ENCODE measurements at regions not wholly inside any gene's neighbourhood (a gene's known extent, or its start where the extent isn't known, plus 50 kb on each side); places are given as distances from the start of the nearest gene placed in this dataset.
"Not testable (repeated sequence)": the region's sequence is repeated elsewhere in the genome, so short reads cannot be mapped to it uniquely, and the experiment has no call there.

GRCh38 chr18:14460364-14460763 lies 83.0 kb downstream of the POTEC start:
- DNase-seq (ENCODE audit: low spot score): not testable (repeated sequence)

- not testable (repeated sequence) for DNase-seq (ENCODE audit: low spot score)
Measured at GRCh38 chr18:14459826-14460225, 83.6 kb downstream of the POTEC start.

GRCh38 chr18:14458009-14458945 lies 85.1 kb downstream of the POTEC start:
- DNase-seq (ENCODE audit: low spot score): not testable (repeated sequence)

- DNase-seq (ENCODE audit: low spot score): not testable (repeated sequence)
Measured at GRCh38 chr18:14450637-14451009, 92.8 kb downstream of the POTEC start.

GRCh38 chr18:14449995-14450636 lies 93.3 kb downstream of the POTEC start:
- not testable (repeated sequence) for DNase-seq (ENCODE audit: low spot score)

GRCh38 chr18:14449062-14449461 lies 94.3 kb downstream of the POTEC start:
- not testable (repeated sequence) for DNase-seq (ENCODE audit: low spot score)

GRCh38 chr18:14447715-14448114 lies 95.7 kb downstream of the POTEC start:
- not testable (repeated sequence) for DNase-seq (ENCODE audit: low spot score)

GRCh38 chr18:14435460-14435859 lies 107.9 kb downstream of the POTEC start:
- DNase-seq (ENCODE audit: low spot score): not testable (repeated sequence)

GRCh38 chr18:14432371-14432770 lies 111.0 kb downstream of the POTEC start:
- not testable (repeated sequence) for DNase-seq (ENCODE audit: low spot score)

GRCh38 chr18:14431031-14431521 lies 112.3 kb downstream of the POTEC start:
- peak; percentile 21 for DNase-seq (ENCODE audit: low spot score)

GRCh38 chr18:14415806-14416205 lies 127.6 kb downstream of the POTEC start:
- not testable (repeated sequence) for DNase-seq (ENCODE audit: low spot score)

- DNase-seq (ENCODE audit: low spot score): not testable (repeated sequence)
Measured at GRCh38 chr18:14415399-14415798, 128.0 kb downstream of the POTEC start.

GRCh38 chr18:14395533-14395932 lies 147.9 kb downstream of the POTEC start:
- DNase-seq (ENCODE audit: low spot score): not testable (repeated sequence)

- not testable (repeated sequence) for DNase-seq (ENCODE audit: low spot score)
Measured at GRCh38 chr18:14393563-14394103, 149.8 kb downstream of the POTEC start.

- not testable (repeated sequence) for DNase-seq (ENCODE audit: low spot score)
Measured at GRCh38 chr18:14392604-14393003, 150.8 kb downstream of the POTEC start.

GRCh38 chr18:14384961-14385360 lies 158.4 kb downstream of the POTEC start:
- not testable (repeated sequence) for DNase-seq (ENCODE audit: low spot score)

GRCh38 chr18:14382666-14383065 lies 160.7 kb downstream of the POTEC start:
- not testable (repeated sequence) for DNase-seq (ENCODE audit: low spot score)

GRCh38 chr18:14379489-14379888 lies 163.9 kb downstream of the POTEC start:
- DNase-seq (ENCODE audit: low spot score): not testable (repeated sequence)

GRCh38 chr18:14378376-14378775 lies 165.0 kb downstream of the POTEC start:
- DNase-seq (ENCODE audit: low spot score): not testable (repeated sequence)

- not testable (repeated sequence) for DNase-seq (ENCODE audit: low spot score)
Measured at GRCh38 chr18:14361346-14361745, 182.1 kb downstream of the POTEC start.

- not testable (repeated sequence) for DNase-seq (ENCODE audit: low spot score)
Measured at GRCh38 chr18:14357553-14358297, 185.7 kb downstream of the POTEC start.
